ENCODE measurements at regions not wholly inside any gene's neighbourhood (a gene's known extent, or its start where the extent isn't known, plus 50 kb on each side); places are given as distances from the start of the nearest gene placed in this dataset.

- H3K36me3 ChIP-seq (replicated peaks; ENCODE audit: insufficient read depth, low read depth) = no peaks in the 10 kb centered on the region
- no peak for DNase-seq (ENCODE audit: low spot score)
- no peaks in the 10 kb centered on the region for H3K79me2 ChIP-seq
Measured at GRCh38 chr4:115674485-115674884, 561.1 kb upstream of the NDST4 start.

DNA sequence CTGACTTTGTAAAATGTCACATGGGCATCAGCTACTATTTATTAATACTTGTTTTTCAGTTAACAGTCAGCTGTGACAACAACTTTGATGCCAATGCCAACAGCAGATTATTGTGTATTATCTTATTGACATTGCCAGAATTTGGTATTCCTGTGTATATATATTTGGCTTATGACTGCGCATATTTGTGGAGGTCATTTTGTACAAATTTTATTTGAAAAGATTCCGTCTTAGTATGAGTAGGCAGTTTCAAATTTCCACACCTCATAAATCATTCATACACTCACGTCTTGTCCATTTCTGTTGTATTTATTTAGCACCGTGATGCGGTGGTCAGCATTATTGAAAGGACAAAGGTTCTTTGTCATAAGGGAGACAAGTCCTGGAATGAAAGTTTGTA is 558.2 kb upstream of the NDST4 start:
- no peak overlapping the region for H3K4me2 ChIP-seq
- TF ChIP-seq, protein P1, sequence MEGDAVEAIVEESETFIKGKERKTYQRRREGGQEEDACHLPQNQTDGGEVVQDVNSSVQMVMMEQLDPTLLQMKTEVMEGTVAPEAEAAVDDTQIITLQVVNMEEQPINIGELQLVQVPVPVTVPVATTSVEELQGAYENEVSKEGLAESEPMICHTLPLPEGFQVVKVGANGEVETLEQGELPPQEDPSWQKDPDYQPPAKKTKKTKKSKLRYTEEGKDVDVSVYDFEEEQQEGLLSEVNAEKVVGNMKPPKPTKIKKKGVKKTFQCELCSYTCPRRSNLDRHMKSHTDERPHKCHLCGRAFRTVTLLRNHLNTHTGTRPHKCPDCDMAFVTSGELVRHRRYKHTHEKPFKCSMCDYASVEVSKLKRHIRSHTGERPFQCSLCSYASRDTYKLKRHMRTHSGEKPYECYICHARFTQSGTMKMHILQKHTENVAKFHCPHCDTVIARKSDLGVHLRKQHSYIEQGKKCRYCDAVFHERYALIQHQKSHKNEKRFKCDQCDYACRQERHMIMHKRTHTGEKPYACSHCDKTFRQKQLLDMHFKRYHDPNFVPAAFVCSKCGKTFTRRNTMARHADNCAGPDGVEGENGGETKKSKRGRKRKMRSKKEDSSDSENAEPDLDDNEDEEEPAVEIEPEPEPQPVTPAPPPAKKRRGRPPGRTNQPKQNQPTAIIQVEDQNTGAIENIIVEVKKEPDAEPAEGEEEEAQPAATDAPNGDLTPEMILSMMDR (IDR thresholded peaks at IDR 0.05; ENCODE audit: poor library complexity) = no peak
- TF ChIP-seq EZH2phosphoT487 (IDR thresholded peaks at IDR 0.05; ENCODE audit: low read depth, severe bottlenecking, unreplicated experiment) (no peak), EZH2 (IDR thresholded peaks at IDR 0.05; ENCODE audit: borderline replicate concordance) (no peak)

More at GRCh38 chr4:115674485-115674884, 561.1 kb upstream of the NDST4 start:
- Histone ChIP-seq H3K4me3 (no peak overlapping the region), H3K9me2 (replicated peaks; ENCODE audit: insufficient read depth) (no peaks in the 10 kb centered on the region), H3K4me1 (ENCODE audit: insufficient read depth) (no peaks in the 10 kb centered on the region), H3K4me2 (no peak overlapping the region), H4K20me1 (ENCODE audit: insufficient read depth, poor library complexity, severe bottlenecking) (no peaks in the 10 kb centered on the region), H3K9me3 (ENCODE audit: low read depth) (no peaks in the 10 kb centered on the region), H2AFZ (no peak overlapping the region), H3K27me3 (no peaks in the 10 kb centered on the region), H3K27ac (no peak overlapping the region)
- TF ChIP-seq EZH2phosphoT487 (IDR thresholded peaks at IDR 0.05; ENCODE audit: low read depth, severe bottlenecking, unreplicated experiment) (no peak), EZH2 (IDR thresholded peaks at IDR 0.05; ENCODE audit: borderline replicate concordance) (no peak)
- TF ChIP-seq, protein P1 (IDR thresholded peaks at IDR 0.05; ENCODE audit: poor library complexity) = no peak

DNA sequence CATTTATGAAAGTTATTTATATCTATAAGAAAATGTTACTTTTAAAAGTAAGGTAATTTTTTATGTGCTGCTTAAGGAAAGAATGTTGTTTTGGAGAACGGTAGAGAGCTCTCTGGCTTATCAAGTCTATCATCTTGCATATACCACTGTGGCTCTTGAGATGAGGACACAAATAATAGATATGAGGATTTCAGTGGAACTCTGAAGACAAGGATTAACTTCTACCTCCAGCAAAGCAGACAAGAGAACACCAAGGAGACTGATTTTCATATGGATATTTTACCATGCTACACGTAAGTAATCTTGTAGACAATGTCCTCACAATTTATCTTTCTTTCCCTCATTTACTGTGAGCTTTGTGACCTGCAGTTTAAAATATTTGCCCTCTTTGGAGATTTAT is 557.5 kb upstream of the NDST4 start:
- no peak for TF ChIP-seq EZH2 (IDR thresholded peaks at IDR 0.05; ENCODE audit: borderline replicate concordance)
- TF ChIP-seq, protein P1 (IDR thresholded peaks at IDR 0.05; ENCODE audit: poor library complexity) = no peak
- no peak for TF ChIP-seq EZH2phosphoT487 (IDR thresholded peaks at IDR 0.05; ENCODE audit: low read depth, severe bottlenecking, unreplicated experiment)
- H4K20me1 ChIP-seq (ENCODE audit: insufficient read depth, poor library complexity, severe bottlenecking) = no peaks in the 10 kb centered on the region
- H3K9me3 ChIP-seq (ENCODE audit: low read depth) = no peaks in the 10 kb centered on the region
- no peak overlapping the region for H3K27ac ChIP-seq
- H3K36me3 ChIP-seq (replicated peaks; ENCODE audit: insufficient read depth, low read depth) = no peaks in the 10 kb centered on the region
- no peaks in the 10 kb centered on the region for H3K9me2 ChIP-seq (replicated peaks; ENCODE audit: insufficient read depth)
- H3K4me2 ChIP-seq = no peak overlapping the region
- no peak for DNase-seq (ENCODE audit: low spot score)
- H3K4me3 ChIP-seq = no peak overlapping the region
- H3K27me3 ChIP-seq = no peaks in the 10 kb centered on the region
- no peaks in the 10 kb centered on the region for H3K79me2 ChIP-seq
- H3K4me1 ChIP-seq (ENCODE audit: insufficient read depth) = no peaks in the 10 kb centered on the region
- no peak overlapping the region for H2AFZ ChIP-seq
- WGBS (ENCODE audit: low lambda C conversion rate, missing lambda C conversion rate) = 67% methylated on average over 2 of the region's 2 CpGs

More for the DNA sequence above, 558.2 kb upstream of the NDST4 start:
- no peaks in the 10 kb centered on the region for H3K36me3 ChIP-seq (replicated peaks; ENCODE audit: insufficient read depth, low read depth)
- H3K27me3 ChIP-seq = no peaks in the 10 kb centered on the region
- H3K4me1 ChIP-seq (ENCODE audit: insufficient read depth) = no peaks in the 10 kb centered on the region
- no peak overlapping the region for H3K4me3 ChIP-seq
- no peaks in the 10 kb centered on the region for H3K79me2 ChIP-seq
- DNase-seq (ENCODE audit: low spot score) = no peak
- no peak overlapping the region for H2AFZ ChIP-seq
- no peak overlapping the region for H3K27ac ChIP-seq
- H3K9me2 ChIP-seq (replicated peaks; ENCODE audit: insufficient read depth) = no peaks in the 10 kb centered on the region
- no peaks in the 10 kb centered on the region for H3K9me3 ChIP-seq (ENCODE audit: low read depth)
- no peaks in the 10 kb centered on the region for H4K20me1 ChIP-seq (ENCODE audit: insufficient read depth, poor library complexity, severe bottlenecking)
- 69% methylated on average over 5 of the region's 5 CpGs for WGBS (ENCODE audit: low lambda C conversion rate, missing lambda C conversion rate)

DNA sequence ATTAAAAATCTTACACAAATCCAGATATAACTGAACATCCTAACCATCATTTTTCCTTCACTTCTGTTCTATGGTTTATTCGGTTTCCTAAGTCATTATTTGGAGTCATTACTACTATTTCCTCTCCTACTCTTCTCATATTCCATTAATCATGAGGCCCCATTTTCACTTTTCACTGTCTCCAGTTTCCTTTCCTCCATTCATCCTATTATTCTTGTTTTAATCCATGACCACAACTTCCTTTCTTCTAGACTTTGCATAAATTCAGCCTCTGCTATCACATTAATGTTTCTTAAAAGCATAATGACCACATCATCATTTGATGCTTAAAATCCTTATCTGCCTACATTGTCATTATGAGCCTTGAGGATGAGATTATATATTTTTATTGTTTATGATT is 555.0 kb upstream of the NDST4 start:
- Histone ChIP-seq H2AFZ (no peak overlapping the region), H3K4me3 (no peak overlapping the region), H3K4me1 (ENCODE audit: insufficient read depth) (no peaks in the 10 kb centered on the region), H3K27ac (no peak overlapping the region), H3K79me2 (no peaks in the 10 kb centered on the region), H4K20me1 (ENCODE audit: insufficient read depth, poor library complexity, severe bottlenecking) (no peaks in the 10 kb centered on the region), H3K27me3 (no peaks in the 10 kb centered on the region), H3K4me2 (no peak overlapping the region), H3K9me3 (ENCODE audit: low read depth) (no peaks in the 10 kb centered on the region), H3K9me2 (replicated peaks; ENCODE audit: insufficient read depth) (no peaks in the 10 kb centered on the region), H3K36me3 (replicated peaks; ENCODE audit: insufficient read depth, low read depth) (no peaks in the 10 kb centered on the region)
- DNase-seq (ENCODE audit: low spot score) = no peak
- TF ChIP-seq EZH2phosphoT487 (IDR thresholded peaks at IDR 0.05; ENCODE audit: low read depth, severe bottlenecking, unreplicated experiment) (no peak), EZH2 (IDR thresholded peaks at IDR 0.05; ENCODE audit: borderline replicate concordance) (no peak)
- TF ChIP-seq, protein P1 (IDR thresholded peaks at IDR 0.05; ENCODE audit: poor library complexity) = no peak
- WGBS (ENCODE audit: low lambda C conversion rate, missing lambda C conversion rate) = 71% methylated on average over 1 of the region's 1 CpG

Data from hepatocyte (in vitro differentiated cells).